Hypothalamus (tissue), 51 donors: ENCODE measurements at regions not wholly inside any gene's neighbourhood (a gene's known extent, or its start where the extent isn't known, plus 50 kb on each side); places are given as distances from the start of the nearest gene placed in this dataset.
"Not testable (repeated sequence)": the region's sequence is repeated elsewhere in the genome, so short reads cannot be mapped to it uniquely, and the experiment has no call there.

Experiments used
- DNase-seq, 51 donors: peaks; one replicate each; lab custom pipeline; 2025; lab: John Stamatoyannopoulos, UW

GRCh38 chr14:103186909-103187586, 63.8 kb downstream of the TNFAIP2 start:
- DNase-seq, result no peak

- DNase-seq, result no peak
Measured at GRCh38 chr14:103187911-103188310, 64.7 kb downstream of the TNFAIP2 start.

- DNase-seq, result peak in 2 of 51 donors; percentile 4 to 7
Measured at GRCh38 chr14:103188810-103189480, 65.7 kb downstream of the TNFAIP2 start.

- no peak for DNase-seq
Measured at GRCh38 chr14:103189481-103190470, 66.5 kb downstream of the TNFAIP2 start.

- DNase-seq, result no peak
Measured at GRCh38 chr14:103190741-103191140, 67.5 kb downstream of the TNFAIP2 start.

GRCh38 chr14:103191844-103192243, 68.6 kb downstream of the TNFAIP2 start:
- DNase-seq, result no peak

GRCh38 chr14:103192246-103192840, 69.1 kb downstream of the TNFAIP2 start:
- no peak for DNase-seq

GRCh38 chr14:103192861-103193260, 69.6 kb downstream of the TNFAIP2 start:
- DNase-seq, result not testable (repeated sequence)

GRCh38 chr14:103193491-103193890, 70.2 kb downstream of the TNFAIP2 start:
- not testable (repeated sequence) for DNase-seq

- DNase-seq, result no peak
Measured at GRCh38 chr14:103194256-103195045, 71.2 kb downstream of the TNFAIP2 start.

- DNase-seq, result no peak
Measured at GRCh38 chr14:103195828-103196615, 72.8 kb downstream of the TNFAIP2 start.

- no peak for DNase-seq
Measured at GRCh38 chr14:103196716-103197115, 73.5 kb downstream of the TNFAIP2 start.

- no peak for DNase-seq
Measured at GRCh38 chr14:103198131-103199105, 75.2 kb downstream of the TNFAIP2 start.

- no peak for DNase-seq
Measured at GRCh38 chr14:103199124-103199523, 75.9 kb downstream of the TNFAIP2 start.

- DNase-seq, result no peak
Measured at GRCh38 chr14:103201801-103202200, 78.5 kb downstream of the TNFAIP2 start.

- DNase-seq, result no peak
Measured at GRCh38 chr14:103204852-103205540, 81.7 kb downstream of the TNFAIP2 start.

GRCh38 chr14:103205541-103205906, 82.3 kb downstream of the TNFAIP2 start:
- no peak for DNase-seq
